Uterus (tissue), 3 donors: ENCODE measurements at regions not wholly inside any gene's neighbourhood (a gene's known extent, or its start where the extent isn't known, plus 50 kb on each side); places are given as distances from the start of the nearest gene placed in this dataset.

Experiments used
- DNase-seq, 2 donors: peaks; one replicate each; pipeline ENCODE4 v3.0.0-alpha.2; 2019 to 2020
- H3K27ac ChIP-seq, 2 donors: fragments of 200-600 bp; sonication (generic); 1 replicate in 1 of 2; 2 replicates in 1 of 2; pipeline ENCODE4 v1.5.1; 2016 to 2018
- H3K27me3 ChIP-seq, 2 donors: fragments of 200-600 bp; sonication (generic); one replicate each; pipeline ENCODE4 v1.5.1; 2018 to 2019; ENCODE audit warnings: control low read depth in 1 of 2
- H3K36me3 ChIP-seq, 2 donors: fragments of 200-600 bp; sonication (generic); one replicate each; pipeline ENCODE4 v1.5.1; 2019; ENCODE audit warnings: control low read depth in 1 of 2
- H3K4me1 ChIP-seq, 2 donors: fragments of 200-600 bp; sonication (generic); one replicate each; pipeline ENCODE4 v1.5.1; 2018 to 2019; ENCODE audit warnings: control low read depth in 1 of 2
- H3K4me3 ChIP-seq, 2 donors: fragments of 200-600 bp; sonication (generic); 1 replicate in 1 of 2; 2 replicates in 1 of 2; pipeline ENCODE4 v1.5.1; 2018 to 2019; ENCODE audit warnings: mild to moderate bottlenecking in 1 of 2
- H3K9me3 ChIP-seq, 2 donors: fragments of 200-600 bp; sonication (generic); one replicate each; pipeline ENCODE4 v1.5.1; 2019; ENCODE audit warnings: control low read depth in 1 of 2
- POLR2A ChIP-seq, 2 donors: fragments of 450-650 bp; IDR thresholded peaks; one replicate each; pipeline ENCODE4 v1.6.1; 2016; ENCODE audit warnings: antibody characterized with exemption in 2 of 2, mild to moderate bottlenecking in 1 of 2, moderate library complexity in 1 of 2
- intact Hi-C: fragments of 100-400 bp; cut with DNase I; formaldehyde crosslinking; loops from one replicate; pipeline ENCODE4 v1.15.1; 2023; ENCODE audit warnings: low total_unique reads
- TF ChIP-seq, protein P1 (sequence below), 4 experiments: fragments of 200-600 bp in 2 of 4; fragments of 450-650 bp in 2 of 4; sonication (generic) in 2 of 4; IDR thresholded peaks; one replicate each; pipeline ENCODE4 v1.5.1; 2016 to 2019; ENCODE audit warnings: antibody characterized with exemption in 4 of 4, mild to moderate bottlenecking in 2 of 4, moderate library complexity in 1 of 4
- donor health status: DM: yes; HTN: yes; CAD: no.

DNA sequence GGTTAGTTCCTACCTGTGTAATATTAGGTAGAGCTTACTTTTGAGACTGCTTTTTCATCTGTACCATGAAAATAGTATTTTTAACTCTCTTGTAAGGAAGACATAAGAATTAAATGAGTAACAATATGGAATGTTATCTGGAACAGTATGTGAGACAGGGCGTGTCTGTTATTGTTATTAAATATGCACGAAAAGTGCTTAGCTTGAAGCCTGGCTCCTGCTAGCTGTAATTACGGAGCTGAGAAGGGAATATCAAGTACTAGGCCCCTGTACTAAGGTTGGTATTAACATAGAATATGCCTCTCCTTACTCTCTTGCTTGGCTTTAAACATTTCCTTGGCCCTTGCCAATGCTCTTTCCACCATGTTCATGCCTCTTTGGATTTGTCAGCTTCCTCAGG lies 194.0 kb downstream of the FAM76B start:
- intact Hi-C loops = no loop called here
- Histone ChIP-seq H3K4me3 (no peak overlapping the region), H3K36me3 (no peaks in the 10 kb centered on the region), H3K27me3 (no peaks in the 10 kb centered on the region), H3K9me3 (no peaks in the 10 kb centered on the region), H3K4me1 (no peaks in the 10 kb centered on the region), H3K27ac (no peak overlapping the region)
- TF ChIP-seq, protein P1, sequence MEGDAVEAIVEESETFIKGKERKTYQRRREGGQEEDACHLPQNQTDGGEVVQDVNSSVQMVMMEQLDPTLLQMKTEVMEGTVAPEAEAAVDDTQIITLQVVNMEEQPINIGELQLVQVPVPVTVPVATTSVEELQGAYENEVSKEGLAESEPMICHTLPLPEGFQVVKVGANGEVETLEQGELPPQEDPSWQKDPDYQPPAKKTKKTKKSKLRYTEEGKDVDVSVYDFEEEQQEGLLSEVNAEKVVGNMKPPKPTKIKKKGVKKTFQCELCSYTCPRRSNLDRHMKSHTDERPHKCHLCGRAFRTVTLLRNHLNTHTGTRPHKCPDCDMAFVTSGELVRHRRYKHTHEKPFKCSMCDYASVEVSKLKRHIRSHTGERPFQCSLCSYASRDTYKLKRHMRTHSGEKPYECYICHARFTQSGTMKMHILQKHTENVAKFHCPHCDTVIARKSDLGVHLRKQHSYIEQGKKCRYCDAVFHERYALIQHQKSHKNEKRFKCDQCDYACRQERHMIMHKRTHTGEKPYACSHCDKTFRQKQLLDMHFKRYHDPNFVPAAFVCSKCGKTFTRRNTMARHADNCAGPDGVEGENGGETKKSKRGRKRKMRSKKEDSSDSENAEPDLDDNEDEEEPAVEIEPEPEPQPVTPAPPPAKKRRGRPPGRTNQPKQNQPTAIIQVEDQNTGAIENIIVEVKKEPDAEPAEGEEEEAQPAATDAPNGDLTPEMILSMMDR (IDR thresholded peaks at IDR 0.05) = no peak
- no peak for TF ChIP-seq POLR2A (IDR thresholded peaks at IDR 0.05)
- no peak for DNase-seq

DNA sequence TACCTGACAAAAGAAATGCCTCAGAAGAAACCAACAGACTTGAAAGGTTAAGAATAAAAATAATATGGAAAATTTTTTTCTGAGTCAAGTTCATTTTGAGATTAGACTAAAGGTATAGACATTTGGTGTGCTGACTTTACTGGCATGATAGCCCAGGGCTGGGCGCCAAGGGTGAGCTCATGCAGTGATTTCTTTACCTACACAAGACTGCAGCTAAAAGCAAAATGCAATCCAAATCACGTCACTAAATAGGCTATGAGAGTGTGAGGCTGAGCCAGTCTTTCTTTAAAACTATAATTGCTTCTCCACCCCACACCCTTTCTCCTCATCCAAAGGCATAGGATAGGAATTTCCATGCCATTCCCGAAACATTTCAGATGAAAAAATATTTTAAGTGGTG lies 196.5 kb downstream of the FAM76B start:
- DNase-seq = peak; percentile 18 to 32
- intact Hi-C loops = no loop called here
- Histone ChIP-seq H3K36me3 (no peaks in the 10 kb centered on the region), H3K9me3 (no peaks in the 10 kb centered on the region), H3K4me1 (no peaks in the 10 kb centered on the region), H3K4me3 (no peak overlapping the region), H3K27ac (no peak overlapping the region), H3K27me3 (no peaks in the 10 kb centered on the region)
- TF ChIP-seq POLR2A (IDR thresholded peaks at IDR 0.05) = no peak
- TF ChIP-seq, protein P1 (IDR thresholded peaks at IDR 0.05) = no peak

DNA sequence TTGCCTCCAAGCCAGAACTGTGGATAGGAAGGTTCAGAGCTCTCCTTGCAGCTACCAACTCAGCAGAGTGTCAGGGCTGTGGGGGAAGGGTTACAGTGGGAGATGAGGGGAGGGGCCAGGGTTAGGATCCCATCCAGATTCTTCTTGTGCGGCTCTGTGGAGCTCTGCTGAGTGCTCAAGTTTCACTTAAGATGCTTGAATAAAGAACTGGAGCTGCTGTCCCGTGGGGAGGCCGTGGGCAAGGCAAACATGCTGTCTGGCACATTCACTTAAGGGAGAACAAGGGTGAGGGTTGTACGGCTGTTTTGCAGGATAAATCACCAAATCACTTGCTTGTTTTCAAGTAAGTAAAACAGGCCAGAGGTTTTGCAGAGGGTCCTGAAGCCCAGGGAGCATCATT lies 197.1 kb downstream of the FAM76B start:
- peak in 1 of 2 donors; percentile 16 for DNase-seq
- Histone ChIP-seq H3K9me3 (no peaks in the 10 kb centered on the region), H3K27ac (no peak overlapping the region), H3K4me1 (no peaks in the 10 kb centered on the region), H3K4me3 (no peak overlapping the region), H3K27me3 (no peaks in the 10 kb centered on the region), H3K36me3 (no peaks in the 10 kb centered on the region)
- intact Hi-C loops = no loop called here
- TF ChIP-seq POLR2A (IDR thresholded peaks at IDR 0.05) = no peak

DNA sequence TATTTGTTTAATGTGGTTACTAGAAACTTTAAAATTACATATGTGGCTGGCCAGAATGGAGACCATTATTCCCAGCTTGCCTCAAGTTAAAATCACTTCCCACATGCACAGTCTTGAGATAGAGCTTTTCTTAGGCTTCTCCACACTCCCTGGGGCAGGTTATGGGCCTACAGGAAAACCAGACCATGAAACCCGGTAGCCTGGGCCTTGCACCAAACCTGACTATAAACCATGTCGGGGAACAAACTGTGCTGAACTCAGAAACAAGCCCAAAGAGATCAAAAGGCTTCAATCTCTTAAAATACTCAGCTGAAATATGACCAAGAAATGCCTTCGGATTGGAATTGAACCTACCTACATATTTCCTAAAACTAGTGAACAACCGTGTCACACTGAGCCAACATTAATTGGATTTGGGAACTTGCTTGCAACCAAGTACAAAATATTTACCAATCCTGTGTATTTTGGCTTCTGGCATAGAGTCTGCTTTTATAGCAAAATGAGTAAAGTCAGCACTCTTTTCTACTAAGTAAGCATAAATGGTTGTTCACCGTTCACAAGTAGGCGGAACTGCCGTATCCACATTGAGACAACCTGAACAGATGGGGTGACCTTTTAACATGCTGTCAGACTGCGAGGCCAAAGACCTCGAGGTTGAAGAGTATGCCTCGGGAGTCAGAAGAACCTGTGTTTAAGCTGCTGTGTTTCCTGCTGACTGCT lies 199.5 kb downstream of the FAM76B start:
- no peak overlapping the region for H3K4me3 ChIP-seq
- H3K27me3 ChIP-seq = no peaks in the 10 kb centered on the region
- TF ChIP-seq POLR2A (IDR thresholded peaks at IDR 0.05) = no peak
- TF ChIP-seq, protein P1 (IDR thresholded peaks at IDR 0.05) = no peak
- intact Hi-C loops = no loop called here
- peak in 1 of 2 donors; percentile 16 for DNase-seq
- no peak overlapping the region for H3K27ac ChIP-seq
- H3K4me1 ChIP-seq = no peaks in the 10 kb centered on the region
- no peaks in the 10 kb centered on the region for H3K9me3 ChIP-seq
- no peaks in the 10 kb centered on the region for H3K36me3 ChIP-seq

DNA sequence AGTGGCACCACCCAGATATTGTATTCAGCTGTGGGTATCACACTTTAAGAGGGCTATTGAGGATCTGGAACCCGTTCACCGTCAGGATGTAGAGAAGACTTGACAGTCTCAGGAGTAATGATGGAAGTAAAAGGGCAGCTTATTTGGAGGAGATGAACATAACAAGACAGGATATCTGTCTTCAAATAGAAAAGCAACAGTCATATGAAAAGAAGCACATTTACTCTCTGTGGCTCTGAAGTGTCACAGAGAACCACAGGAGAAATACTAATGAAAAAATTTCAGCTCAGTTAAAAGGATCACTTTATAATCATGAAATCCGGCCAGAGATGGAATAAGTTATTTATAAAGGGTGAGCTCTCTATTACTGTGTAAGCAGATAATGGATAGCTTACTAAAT lies 200.8 kb downstream of the FAM76B start:
- Histone ChIP-seq H3K4me1 (no peaks in the 10 kb centered on the region), H3K36me3 (no peaks in the 10 kb centered on the region), H3K27ac (no peak overlapping the region), H3K27me3 (no peaks in the 10 kb centered on the region), H3K4me3 (no peak overlapping the region), H3K9me3 (no peaks in the 10 kb centered on the region)
- TF ChIP-seq POLR2A (IDR thresholded peaks at IDR 0.05) = no peak
- TF ChIP-seq, protein P1 (IDR thresholded peaks at IDR 0.05) = no peak
- DNase-seq = no peak
- intact Hi-C loops = no loop called here
